GM23248 (cell line): ENCODE measurements at regions not wholly inside any gene's neighbourhood (a gene's known extent, or its start where the extent isn't known, plus 50 kb on each side); places are given as distances from the start of the nearest gene placed in this dataset.

Experiments used
- DNase-seq: peaks from one replicate; pipeline ENCODE4 v3.0.0-alpha.2; 2015
- H2AFZ ChIP-seq: fragments of 200-600 bp; sonication (generic); 2 replicates; pipeline ENCODE4 v1.6.1; 2016; ENCODE audit warnings: antibody characterized with exemption
- H3F3A ChIP-seq: fragments of 200-600 bp; sonication (generic); 2 replicates; pipeline ENCODE4 v1.6.1; 2016; ENCODE audit warnings: mild to moderate bottlenecking, antibody characterized with exemption, mixed run types; ENCODE audit not compliant: insufficient read depth
- H3K27ac ChIP-seq: fragments of 200-600 bp; sonication (generic); 2 replicates; pipeline ENCODE4 v1.5.1; 2016; ENCODE audit warnings: mild to moderate bottlenecking
- H3K27me3 ChIP-seq: fragments of 200-600 bp; sonication (generic); replicated peaks from 2 replicates; pipeline ENCODE4 v1.6.1; 2016; ENCODE audit warnings: mild to moderate bottlenecking; ENCODE audit not compliant: insufficient read depth
- H3K36me3 ChIP-seq: fragments of 200-600 bp; sonication (generic); 2 replicates; pipeline ENCODE4 v1.6.1; 2016; ENCODE audit warnings: low read depth, mild to moderate bottlenecking
- H3K4me1 ChIP-seq: fragments of 200-600 bp; sonication (generic); 2 replicates; pipeline ENCODE4 v1.6.1; 2016; ENCODE audit warnings: mild to moderate bottlenecking; ENCODE audit not compliant: insufficient read depth
- H3K4me2 ChIP-seq: fragments of 200-600 bp; sonication (generic); one replicate; pipeline ENCODE4 v1.6.1; 2016; ENCODE audit warnings: mild to moderate bottlenecking; ENCODE audit not compliant: unreplicated experiment
- H3K4me3 ChIP-seq: fragments of 200-600 bp; sonication (generic); 2 replicates; pipeline ENCODE4 v1.5.1; 2016; ENCODE audit warnings: mild to moderate bottlenecking
- H3K79me2 ChIP-seq: fragments of 200-600 bp; sonication (generic); 2 replicates; pipeline ENCODE4 v1.6.1; 2016; ENCODE audit warnings: mild to moderate bottlenecking; ENCODE audit not compliant: insufficient read depth
- H3K9ac ChIP-seq: fragments of 200-600 bp; sonication (generic); 2 replicates; pipeline ENCODE4 v1.6.1; 2016; ENCODE audit warnings: mild to moderate bottlenecking
- H3K9me2 ChIP-seq: fragments of 200-600 bp; sonication (generic); 2 replicates; pipeline ENCODE4 v1.6.1; 2016; ENCODE audit warnings: mixed run types, mild to moderate bottlenecking, moderate library complexity; ENCODE audit not compliant: insufficient read depth
- H3K9me3 ChIP-seq: fragments of 200-600 bp; sonication (generic); one replicate; pipeline ENCODE4 v1.6.1; 2017; ENCODE audit warnings: low read depth
- H4K20me1 ChIP-seq: fragments of 200-600 bp; sonication (generic); 2 replicates; pipeline ENCODE4 v1.6.0; 2016; ENCODE audit not compliant: insufficient read depth
- EZH2 ChIP-seq: fragments of 200-600 bp; sonication (generic); IDR thresholded peaks from 2 replicates; pipeline ENCODE4 v1.6.1; 2018; ENCODE audit warnings: antibody characterized with exemption, mild to moderate bottlenecking; ENCODE audit not compliant: insufficient read depth, poor library complexity, severe bottlenecking
- EZH2phosphoT487 ChIP-seq: fragments of 200-600 bp; sonication (generic); IDR thresholded peaks from 2 replicates; pipeline ENCODE4 v1.6.1; 2018; ENCODE audit warnings: antibody characterized with exemption, moderate library complexity, mild to moderate bottlenecking, low read depth; ENCODE audit not compliant: insufficient read depth
- WGBS, 2 experiments: methylation state at CpG; one replicate each; pipeline ENCODE4 v1.1.6; 2015 to 2017; ENCODE audit warnings: low lambda C conversion rate in 2 of 2, low coverage in 1 of 2; ENCODE audit errors: missing lambda C conversion rate in 2 of 2; 5-methylcytosine and 5-hydroxymethylcytosine counted together
- in situ Hi-C: fragments of 300-500 bp; cut with MboI; formaldehyde crosslinking; loops from 2 replicates; pipeline ENCODE4 v1.15.0; 2020

GRCh38 chr13:64684685-64685431 is 2545.3 kb downstream of the PCDH9 start:
- Histone ChIP-seq H3F3A (no peaks in the 10 kb centered on the region), H4K20me1 (no peaks in the 10 kb centered on the region), H2AFZ (peak overlapping the region; percentile 40), H3K27ac (peak overlapping the region; percentile 67), H3K4me3 (no peak overlapping the region), H3K27me3 (no peaks in the 10 kb centered on the region), H3K4me2 (peak overlapping the region; percentile 5), H3K9me2 (no peaks in the 10 kb centered on the region), H3K9me3 (peaks cover 6% of the 10 kb centered on the region), H3K36me3 (no peaks in the 10 kb centered on the region), H3K4me1 (peaks cover 18% of the 10 kb centered on the region), H3K79me2 (no peaks in the 10 kb centered on the region), H3K9ac (no peak overlapping the region; the same call in 1 of the 2 replicates)
- 32 to 34% methylated on average over 7 of the region's 7 CpGs for WGBS, 2 experiments
- in situ Hi-C loops: no loop called here
- no peak for TF ChIP-seq EZH2
- TF ChIP-seq EZH2phosphoT487: no peak
- DNase-seq: peak; percentile 66

GRCh38 chr13:64684108-64684507 is 2546.0 kb downstream of the PCDH9 start:
- H4K20me1 ChIP-seq: no peaks in the 10 kb centered on the region
- DNase-seq: no peak
- peaks cover 13% of the 10 kb centered on the region for H3K4me1 ChIP-seq
- H3F3A ChIP-seq: no peaks in the 10 kb centered on the region
- no peaks in the 10 kb centered on the region for H3K36me3 ChIP-seq
- H3K9me2 ChIP-seq: no peaks in the 10 kb centered on the region
- H3K4me3 ChIP-seq: no peak overlapping the region
- in situ Hi-C loops: no loop called here
- H3K27ac ChIP-seq: peak overlapping the region; percentile 67; the same call in 1 of the 2 replicates
- peaks cover 6% of the 10 kb centered on the region for H3K9me3 ChIP-seq
- H3K9ac ChIP-seq: no peak overlapping the region
- no peaks in the 10 kb centered on the region for H3K27me3 ChIP-seq
- no peak overlapping the region for H2AFZ ChIP-seq
- WGBS, 2 experiments: 34% methylated on average over 3 of the region's 3 CpGs
- H3K79me2 ChIP-seq: no peaks in the 10 kb centered on the region
- no peak overlapping the region for H3K4me2 ChIP-seq
- TF ChIP-seq EZH2 (no peak), EZH2phosphoT487 (no peak)

GRCh38 chr13:64680739-64681138 is 2549.4 kb downstream of the PCDH9 start:
- no peak overlapping the region for H3K4me3 ChIP-seq
- 44 to 71% methylated on average over 1 of the region's 1 CpG for WGBS, 2 experiments
- H3K27me3 ChIP-seq: no peaks in the 10 kb centered on the region
- no peaks in the 10 kb centered on the region for H3K79me2 ChIP-seq
- in situ Hi-C loops: no loop called here
- no peak for TF ChIP-seq EZH2phosphoT487
- TF ChIP-seq EZH2: no peak
- DNase-seq: no peak
- peaks cover 9% of the 10 kb centered on the region; the same call in 1 of the 2 replicates for H3K4me1 ChIP-seq
- peaks cover 6% of the 10 kb centered on the region for H3K9me3 ChIP-seq
- no peak overlapping the region for H3K4me2 ChIP-seq
- H2AFZ ChIP-seq: no peak overlapping the region
- no peak overlapping the region for H3K9ac ChIP-seq
- H4K20me1 ChIP-seq: no peaks in the 10 kb centered on the region
- no peaks in the 10 kb centered on the region for H3K9me2 ChIP-seq
- no peaks in the 10 kb centered on the region for H3K36me3 ChIP-seq
- no peaks in the 10 kb centered on the region for H3F3A ChIP-seq
- no peak overlapping the region for H3K27ac ChIP-seq

- in situ Hi-C loops: no loop called here
- peak overlapping the region; percentile 62 for H3K27ac ChIP-seq
Observed at GRCh38 chr13:64675255-64675892, 2554.8 kb downstream of the PCDH9 start.

More at GRCh38 chr13:64675255-64675892, 2554.8 kb downstream of the PCDH9 start:
- WGBS, 2 experiments: 27 to 29% methylated on average over 6 of the region's 6 CpGs
- Histone ChIP-seq H3K4me3 (0 out of 2 replicates have a peak overlapping the region, but pooled peaks have one; percentile 27), H3K9me3 (no peaks in the 10 kb centered on the region), H3K4me1 (peaks cover 16% of the 10 kb centered on the region), H3K9ac (no peak overlapping the region), H3F3A (no peaks in the 10 kb centered on the region), H3K79me2 (no peaks in the 10 kb centered on the region), H3K4me2 (peak overlapping the region; percentile 52), H2AFZ (peak overlapping the region; percentile 15; the same call in 1 of the 2 replicates), H4K20me1 (no peaks in the 10 kb centered on the region), H3K36me3 (no peaks in the 10 kb centered on the region), H3K27me3 (no peaks in the 10 kb centered on the region), H3K9me2 (no peaks in the 10 kb centered on the region; the same call in 1 of the 2 replicates)
- DNase-seq: peak; percentile 66
- TF ChIP-seq EZH2: no peak
- no peak for TF ChIP-seq EZH2phosphoT487
